HEK293 (cell line): ENCODE measurements at regions not wholly inside any gene's neighbourhood (a gene's known extent, or its start where the extent isn't known, plus 50 kb on each side); places are given as distances from the start of the nearest gene placed in this dataset.

ENCODE experiments used
- CTCF ChIA-PET: fragments of 350-600 bp; formaldehyde crosslinking; extraction: SDS; loops from one replicate; lab custom pipeline; 2021; ENCODE audit warnings: antibody characterized with exemption; lab: Yijun Ruan, JAX
- POLR2A ChIA-PET: fragments of 300-600 bp; formaldehyde crosslinking; extraction: SDS; loops from one replicate; lab custom pipeline; 2020; ENCODE audit warnings: antibody characterized with exemption, inconsistent platforms; lab: Yijun Ruan, JAX
- H3K27ac ChIP-seq: fragments of 200-500 bp; sonication (Bioruptor generic); 2 replicates; pipeline ENCODE4 v1.5.1; 2014; ENCODE audit warnings: low read depth, low read length, control low read depth, inconsistent platforms; ENCODE audit errors: extremely low read depth
- H3K36me3 ChIP-seq, 2 experiments: fragments of 200-500 bp in 1 of 2; sonication (Bioruptor generic) in 1 of 2; 1 replicate in 1 of 2; 2 replicates in 1 of 2; pipeline ENCODE4 v1.5.1; 2014 to 2017; ENCODE audit warnings: inconsistent platforms in 2 of 2, low read length in 2 of 2; ENCODE audit not compliant: control insufficient read depth in 2 of 2, insufficient read depth in 1 of 2
- H3K4me1 ChIP-seq: fragments of 200-500 bp; sonication (Bioruptor generic); 2 replicates; pipeline ENCODE4 v1.5.1; 2014; ENCODE audit warnings: mild to moderate bottlenecking, low read length, inconsistent platforms; ENCODE audit not compliant: control insufficient read depth, insufficient read depth
- H3K4me3 ChIP-seq: 2 replicates; pipeline ENCODE4 v1.5.1; 2011; ENCODE audit warnings: low read depth, mild to moderate bottlenecking, control low read depth, low read length, moderate library complexity
- H3K9me3 ChIP-seq: fragments of 200-500 bp; sonication (Bioruptor generic); 2 replicates; pipeline ENCODE4 v1.5.1; 2014; ENCODE audit warnings: low read depth, low read length, inconsistent platforms; ENCODE audit not compliant: control insufficient read depth, insufficient read depth
- BCL6B ChIP-seq: fragments of 450-650 bp; formaldehyde crosslinking; IDR thresholded peaks from 2 replicates; pipeline ENCODE4 v1.5.1; 2017; ENCODE audit warnings: missing biosample characterization, missing genetic modification characterization
- KLF9 ChIP-seq: fragments of 450-650 bp; formaldehyde crosslinking; IDR thresholded peaks from 2 replicates; pipeline ENCODE4 v1.5.1; 2016; ENCODE audit warnings: missing biosample characterization, missing genetic modification characterization, low read depth
- MZF1 ChIP-seq: fragments of 450-650 bp; formaldehyde crosslinking; IDR thresholded peaks from 2 replicates; pipeline ENCODE4 v1.5.1; 2017; ENCODE audit warnings: missing biosample characterization, missing genetic modification characterization, borderline replicate concordance
- ZIC2 ChIP-seq: fragments of 450-650 bp; formaldehyde crosslinking; IDR thresholded peaks from 2 replicates; pipeline ENCODE4 v1.5.1; 2016; ENCODE audit warnings: missing biosample characterization, missing genetic modification characterization
- ZNF18 ChIP-seq: fragments of 450-650 bp; formaldehyde crosslinking; IDR thresholded peaks from 2 replicates; pipeline ENCODE4 v1.5.1; 2016; ENCODE audit warnings: missing biosample characterization, missing genetic modification characterization
- ZNF202 ChIP-seq: fragments of 450-650 bp; formaldehyde crosslinking; IDR thresholded peaks from 2 replicates; pipeline ENCODE4 v1.5.1; 2016; ENCODE audit warnings: missing biosample characterization, missing genetic modification characterization, borderline replicate concordance
- ZNF274 ChIP-seq, 2 experiments: fragments of 200-500 bp in 1 of 2; fragments of 450-650 bp in 1 of 2; sonication (Bioruptor generic) in 1 of 2; formaldehyde crosslinking in 1 of 2; IDR thresholded peaks; 2 replicates each; pipeline versions ENCODE4 v1.5.1 to v1.6.1; 2014 to 2016; ENCODE audit warnings: borderline replicate concordance in 1 of 2, inconsistent platforms in 1 of 2, low read length in 1 of 2, missing biosample characterization in 1 of 2, missing genetic modification characterization in 1 of 2
- ZNF341 ChIP-seq: fragments of 450-650 bp; formaldehyde crosslinking; IDR thresholded peaks from 2 replicates; pipeline ENCODE4; 2016; ENCODE audit warnings: low read depth, missing biosample characterization, missing genetic modification characterization
- ZNF416 ChIP-seq: fragments of 450-650 bp; formaldehyde crosslinking; IDR thresholded peaks from 2 replicates; pipeline ENCODE4 v1.5.1; 2016; ENCODE audit warnings: missing biosample characterization, missing genetic modification characterization
- ZNF830 ChIP-seq: fragments of 450-650 bp; IDR thresholded peaks from 2 replicates; pipeline ENCODE4 v1.5.0; 2018; ENCODE audit warnings: missing biosample characterization, missing genetic modification characterization, low read depth, mild to moderate bottlenecking, moderate library complexity
- TF ChIP-seq, protein P1 (sequence below): sonication (generic); formaldehyde crosslinking; IDR thresholded peaks from 2 replicates; pipeline ENCODE4 v1.8.1; 2022; ENCODE audit warnings: mild to moderate bottlenecking, moderate library complexity, missing genetic modification reagents
- TF ChIP-seq, protein P2 (sequence below): fragments of 450-650 bp; formaldehyde crosslinking; IDR thresholded peaks from 2 replicates; pipeline ENCODE4 v1.5.1; 2016; ENCODE audit warnings: missing biosample characterization, missing genetic modification characterization
- TF ChIP-seq, protein P3 (sequence below): fragments of 450-650 bp; formaldehyde crosslinking; IDR thresholded peaks from 2 replicates; pipeline ENCODE4 v1.5.1; 2016; ENCODE audit warnings: missing biosample characterization, missing genetic modification characterization
- TF ChIP-seq, protein P4 (sequence below): fragments of 450-650 bp; formaldehyde crosslinking; IDR thresholded peaks from 2 replicates; pipeline ENCODE4 v1.5.1; 2016; ENCODE audit warnings: missing biosample characterization, missing genetic modification characterization
- TF ChIP-seq, protein P5 (sequence below): fragments of 450-650 bp; formaldehyde crosslinking; conservative IDR thresholded peaks from 2 replicates; pipeline ENCODE4 v1.5.1; 2016; ENCODE audit warnings: low read depth, missing biosample characterization, missing genetic modification characterization

DNA sequence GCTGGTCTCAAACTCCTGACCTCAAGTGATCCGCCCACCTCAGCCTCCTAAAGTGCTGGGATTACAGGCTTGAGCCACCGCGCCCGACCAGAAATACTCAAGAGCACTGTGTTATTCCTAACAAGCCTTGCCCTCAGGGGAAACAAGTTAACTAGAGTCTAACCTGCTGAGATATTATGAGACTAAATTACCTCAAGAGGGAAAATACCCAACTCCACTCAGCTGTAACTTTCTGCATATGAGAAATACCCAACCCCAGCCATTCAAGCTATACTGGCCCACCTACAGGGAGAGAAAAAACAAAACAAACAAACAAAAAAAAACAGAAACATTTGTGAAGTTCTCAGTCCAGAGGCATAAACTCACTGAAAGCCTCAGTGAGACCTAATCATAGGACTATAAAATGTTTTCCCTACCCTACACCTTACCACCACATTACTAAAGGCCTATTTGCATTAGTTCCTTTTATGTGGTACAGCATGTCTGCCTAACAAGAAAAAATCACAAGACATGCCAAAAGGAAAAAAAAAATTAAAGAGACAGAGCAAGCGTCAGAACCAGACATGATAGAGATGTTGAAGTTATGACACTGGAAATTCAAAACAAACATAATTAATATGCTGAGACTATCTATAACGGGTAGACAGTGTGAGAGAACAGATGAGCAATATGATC lies 876.0 kb downstream of the FSTL5 start:
- no peaks in the 10 kb centered on the region for H3K36me3 ChIP-seq
- H3K4me3 ChIP-seq, result no peak overlapping the region
- CTCF ChIA-PET, result no interaction called here
- TF ChIP-seq ZNF202 (tag by site-specific recombination) (no peak), KLF9 (tag by site-specific recombination) (no peak), ZNF416 (tag by site-specific recombination) (no peak), ZNF274 (IDR thresholded peaks at IDR 0.05; ENCODE audit: low read length) (no peak), ZNF274 (tag by site-specific recombination; IDR thresholded peaks at IDR 0.05; ENCODE audit: borderline replicate concordance) (no peak), ZNF830 (tag by site-specific recombination) (no peak), ZNF341 (tag by site-specific recombination) (no peak), ZNF18 (tag by site-specific recombination) (no peak), BCL6B (no peak), MZF1 (no peak), ZIC2 (tag by site-specific recombination) (no peak)
- TF ChIP-seq, protein P1, sequence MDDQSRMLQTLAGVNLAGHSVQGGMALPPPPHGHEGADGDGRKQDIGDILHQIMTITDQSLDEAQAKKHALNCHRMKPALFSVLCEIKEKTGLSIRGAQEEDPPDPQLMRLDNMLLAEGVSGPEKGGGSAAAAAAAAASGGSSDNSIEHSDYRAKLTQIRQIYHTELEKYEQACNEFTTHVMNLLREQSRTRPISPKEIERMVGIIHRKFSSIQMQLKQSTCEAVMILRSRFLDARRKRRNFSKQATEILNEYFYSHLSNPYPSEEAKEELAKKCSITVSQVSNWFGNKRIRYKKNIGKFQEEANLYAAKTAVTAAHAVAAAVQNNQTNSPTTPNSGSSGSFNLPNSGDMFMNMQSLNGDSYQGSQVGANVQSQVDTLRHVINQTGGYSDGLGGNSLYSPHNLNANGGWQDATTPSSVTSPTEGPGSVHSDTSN (CRISPR knock-in tag), result no peak
- TF ChIP-seq, protein P2, sequence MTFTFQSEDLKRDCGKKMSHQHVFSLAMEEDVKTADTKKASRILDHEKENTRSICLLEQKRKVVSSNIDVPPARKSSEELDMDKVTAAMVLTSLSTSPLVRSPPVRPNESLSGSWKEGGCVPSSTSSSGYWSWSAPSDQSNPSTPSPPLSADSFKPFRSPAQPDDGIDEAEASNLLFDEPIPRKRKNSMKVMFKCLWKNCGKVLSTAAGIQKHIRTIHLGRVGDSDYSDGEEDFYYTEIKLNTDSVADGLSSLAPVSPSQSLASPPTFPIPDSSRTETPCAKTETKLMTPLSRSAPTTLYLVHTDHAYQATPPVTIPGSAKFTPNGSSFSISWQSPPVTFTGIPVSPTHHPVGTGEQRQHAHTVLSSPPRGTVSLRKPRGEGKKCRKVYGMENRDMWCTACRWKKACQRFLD (tag by site-specific recombination), result no peak
- TF ChIP-seq, protein P3, sequence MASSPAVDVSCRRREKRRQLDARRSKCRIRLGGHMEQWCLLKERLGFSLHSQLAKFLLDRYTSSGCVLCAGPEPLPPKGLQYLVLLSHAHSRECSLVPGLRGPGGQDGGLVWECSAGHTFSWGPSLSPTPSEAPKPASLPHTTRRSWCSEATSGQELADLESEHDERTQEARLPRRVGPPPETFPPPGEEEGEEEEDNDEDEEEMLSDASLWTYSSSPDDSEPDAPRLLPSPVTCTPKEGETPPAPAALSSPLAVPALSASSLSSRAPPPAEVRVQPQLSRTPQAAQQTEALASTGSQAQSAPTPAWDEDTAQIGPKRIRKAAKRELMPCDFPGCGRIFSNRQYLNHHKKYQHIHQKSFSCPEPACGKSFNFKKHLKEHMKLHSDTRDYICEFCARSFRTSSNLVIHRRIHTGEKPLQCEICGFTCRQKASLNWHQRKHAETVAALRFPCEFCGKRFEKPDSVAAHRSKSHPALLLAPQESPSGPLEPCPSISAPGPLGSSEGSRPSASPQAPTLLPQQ (tag by site-specific recombination), result no peak
- TF ChIP-seq, protein P4, sequence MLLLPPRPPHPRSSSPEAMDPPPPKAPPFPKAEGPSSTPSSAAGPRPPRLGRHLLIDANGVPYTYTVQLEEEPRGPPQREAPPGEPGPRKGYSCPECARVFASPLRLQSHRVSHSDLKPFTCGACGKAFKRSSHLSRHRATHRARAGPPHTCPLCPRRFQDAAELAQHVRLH (tag by site-specific recombination), result no peak
- TF ChIP-seq, protein P5, sequence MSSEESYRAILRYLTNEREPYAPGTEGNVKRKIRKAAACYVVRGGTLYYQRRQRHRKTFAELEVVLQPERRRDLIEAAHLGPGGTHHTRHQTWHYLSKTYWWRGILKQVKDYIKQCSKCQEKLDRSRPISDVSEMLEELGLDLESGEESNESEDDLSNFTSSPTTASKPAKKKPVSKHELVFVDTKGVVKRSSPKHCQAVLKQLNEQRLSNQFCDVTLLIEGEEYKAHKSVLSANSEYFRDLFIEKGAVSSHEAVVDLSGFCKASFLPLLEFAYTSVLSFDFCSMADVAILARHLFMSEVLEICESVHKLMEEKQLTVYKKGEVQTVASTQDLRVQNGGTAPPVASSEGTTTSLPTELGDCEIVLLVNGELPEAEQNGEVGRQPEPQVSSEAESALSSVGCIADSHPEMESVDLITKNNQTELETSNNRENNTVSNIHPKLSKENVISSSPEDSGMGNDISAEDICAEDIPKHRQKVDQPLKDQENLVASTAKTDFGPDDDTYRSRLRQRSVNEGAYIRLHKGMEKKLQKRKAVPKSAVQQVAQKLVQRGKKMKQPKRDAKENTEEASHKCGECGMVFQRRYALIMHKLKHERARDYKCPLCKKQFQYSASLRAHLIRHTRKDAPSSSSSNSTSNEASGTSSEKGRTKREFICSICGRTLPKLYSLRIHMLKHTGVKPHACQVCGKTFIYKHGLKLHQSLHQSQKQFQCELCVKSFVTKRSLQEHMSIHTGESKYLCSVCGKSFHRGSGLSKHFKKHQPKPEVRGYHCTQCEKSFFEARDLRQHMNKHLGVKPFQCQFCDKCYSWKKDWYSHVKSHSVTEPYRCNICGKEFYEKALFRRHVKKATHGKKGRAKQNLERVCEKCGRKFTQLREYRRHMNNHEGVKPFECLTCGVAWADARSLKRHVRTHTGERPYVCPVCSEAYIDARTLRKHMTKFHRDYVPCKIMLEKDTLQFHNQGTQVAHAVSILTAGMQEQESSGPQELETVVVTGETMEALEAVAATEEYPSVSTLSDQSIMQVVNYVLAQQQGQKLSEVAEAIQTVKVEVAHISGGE (tag by site-specific recombination), result no peak
- H3K9me3 ChIP-seq, result no peaks in the 10 kb centered on the region
- POLR2A ChIA-PET, result no interaction called here
- no peak overlapping the region for H3K27ac ChIP-seq
- H3K4me1 ChIP-seq, result no peaks in the 10 kb centered on the region
